ENCODE measurements at regions not wholly inside any gene's neighbourhood (a gene's known extent, or its start where the extent isn't known, plus 50 kb on each side); places are given as distances from the start of the nearest gene placed in this dataset.
"Not testable (repeated sequence)": the region's sequence is repeated elsewhere in the genome, so short reads cannot be mapped to it uniquely, and the experiment has no call there.

- no peak for DNase-seq
Observed at GRCh38 chr2:138274421-138275291, 226.9 kb upstream of the SPOPL start.

- no peak for DNase-seq
Observed at GRCh38 chr2:138275292-138275690, 226.3 kb upstream of the SPOPL start.

GRCh38 chr2:138275881-138276280 is 225.7 kb upstream of the SPOPL start:
- peak in 1 of 2 experiments; percentile 18 for DNase-seq

DNA sequence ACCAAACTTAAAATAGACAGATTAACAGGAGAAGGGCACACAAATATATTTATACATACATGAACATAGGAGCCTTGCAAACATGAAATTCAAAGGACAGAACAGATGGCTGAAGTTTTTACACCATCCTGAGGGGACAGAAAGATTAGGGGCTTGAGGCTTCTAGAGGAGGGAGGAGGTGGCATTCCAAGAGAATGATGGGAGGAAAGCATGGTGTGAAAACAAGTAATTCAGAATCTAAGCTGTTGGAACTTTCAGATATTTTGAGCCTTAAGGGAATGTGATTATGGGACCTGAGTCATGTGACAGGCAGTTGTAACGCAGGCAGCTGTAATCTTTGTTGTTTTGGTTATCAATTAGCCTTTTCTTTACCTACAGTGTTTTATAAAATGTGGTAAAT is 225.2 kb upstream of the SPOPL start:
- no peak for DNase-seq

- no peak for DNase-seq
Observed at GRCh38 chr2:138277062-138277461, 224.5 kb upstream of the SPOPL start.

GRCh38 chr2:138279871-138280270 is 221.7 kb upstream of the SPOPL start:
- DNase-seq, result no peak

GRCh38 chr2:138280999-138281695 is 220.4 kb upstream of the SPOPL start:
- no peak for DNase-seq

GRCh38 chr2:138282014-138282672 is 219.4 kb upstream of the SPOPL start:
- no peak for DNase-seq

DNA sequence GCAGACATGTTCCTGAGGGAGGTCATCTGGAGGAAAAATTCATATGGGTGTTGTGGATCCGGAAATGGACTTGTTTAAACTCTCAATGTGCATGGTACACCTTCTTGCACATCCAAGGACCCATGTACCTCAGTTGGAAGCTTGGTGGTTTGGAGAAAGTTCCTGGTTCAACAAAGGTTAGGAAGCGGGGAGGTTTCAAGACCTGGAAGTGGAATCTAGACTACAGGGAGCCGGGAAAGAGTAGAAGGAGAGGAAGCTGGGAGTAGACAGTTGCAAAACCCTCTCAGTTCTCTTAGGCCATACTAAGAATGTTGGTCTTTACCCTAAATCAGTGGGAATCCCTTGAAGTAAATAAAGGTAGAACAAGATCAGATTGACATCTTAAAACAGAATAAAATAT is 209.8 kb upstream of the SPOPL start:
- DNase-seq, result no peak

GRCh38 chr2:138293045-138293444 is 208.5 kb upstream of the SPOPL start:
- no peak for DNase-seq

GRCh38 chr2:138293549-138293948 is 208.0 kb upstream of the SPOPL start:
- DNase-seq, result no peak

GRCh38 chr2:138294451-138294850 is 207.1 kb upstream of the SPOPL start:
- no peak for DNase-seq

- no peak for DNase-seq
Observed at GRCh38 chr2:138296365-138296764, 205.2 kb upstream of the SPOPL start.

GRCh38 chr2:138298120-138298814 is 203.3 kb upstream of the SPOPL start:
- no peak for DNase-seq

DNA sequence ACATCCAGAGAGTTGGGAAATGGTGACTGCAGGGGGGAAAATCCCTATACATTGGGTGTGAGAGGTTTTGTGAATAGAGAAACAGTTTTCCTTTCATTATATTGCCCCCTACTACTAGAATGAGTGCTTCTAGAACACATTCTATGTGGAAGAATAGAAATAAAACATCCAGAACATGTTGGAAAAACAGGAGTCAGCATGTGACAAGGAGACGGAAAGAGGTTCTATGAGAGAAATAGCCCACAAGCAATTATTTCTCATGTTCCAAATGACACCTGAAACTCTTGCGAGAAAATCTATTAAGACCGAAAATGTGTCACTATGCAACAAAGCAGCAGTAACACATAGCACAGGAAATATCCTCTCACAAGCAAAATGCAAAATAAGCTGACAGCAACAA is 202.7 kb upstream of the SPOPL start:
- DNase-seq, result no peak

GRCh38 chr2:138306626-138307025 is 194.9 kb upstream of the SPOPL start:
- no peak for DNase-seq

GRCh38 chr2:138307099-138307498 is 194.5 kb upstream of the SPOPL start:
- DNase-seq, result no peak

DNA sequence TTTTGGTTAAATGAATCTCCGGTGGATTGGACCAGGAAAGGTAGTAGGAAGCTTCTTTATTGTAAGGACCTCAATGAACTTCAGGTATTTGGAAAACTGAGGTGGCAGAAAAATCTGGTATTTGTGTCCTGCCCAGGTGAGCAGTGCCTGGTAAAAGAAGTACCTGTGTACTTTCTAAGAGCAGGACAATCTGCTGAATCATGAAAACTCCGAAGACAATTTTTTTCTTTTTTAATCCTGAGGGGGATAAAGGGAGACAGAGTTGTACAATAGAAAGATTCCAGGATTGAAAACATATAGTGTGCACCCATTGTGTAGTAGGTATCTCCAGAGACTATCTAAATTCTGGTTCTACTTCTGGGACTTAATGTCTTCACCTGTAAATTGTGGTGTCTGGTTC is 191.8 kb upstream of the SPOPL start:
- DNase-seq, result no peak

GRCh38 chr2:138312061-138312460 is 189.5 kb upstream of the SPOPL start:
- DNase-seq, result no peak

DNA sequence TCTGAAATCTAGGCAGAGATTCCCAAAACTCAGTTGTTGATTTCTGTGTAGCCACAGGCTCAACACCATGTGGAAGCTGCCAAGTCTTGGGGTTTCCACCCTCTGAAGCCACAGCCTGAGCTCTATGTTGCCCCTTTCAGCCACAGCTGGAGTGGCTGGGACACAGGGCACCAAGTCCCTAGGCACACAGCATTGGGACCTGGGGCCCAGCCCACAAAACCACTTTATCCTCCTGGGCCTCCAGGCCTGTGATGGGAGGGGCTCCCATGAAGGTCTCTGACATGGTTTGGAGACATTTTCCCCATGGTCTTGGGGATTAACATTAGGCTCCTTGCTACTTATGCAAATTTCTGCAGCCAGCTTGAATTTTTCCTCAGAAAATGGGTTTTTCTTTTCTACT is 186.0 kb upstream of the SPOPL start:
- DNase-seq, result not testable (repeated sequence)

DNA sequence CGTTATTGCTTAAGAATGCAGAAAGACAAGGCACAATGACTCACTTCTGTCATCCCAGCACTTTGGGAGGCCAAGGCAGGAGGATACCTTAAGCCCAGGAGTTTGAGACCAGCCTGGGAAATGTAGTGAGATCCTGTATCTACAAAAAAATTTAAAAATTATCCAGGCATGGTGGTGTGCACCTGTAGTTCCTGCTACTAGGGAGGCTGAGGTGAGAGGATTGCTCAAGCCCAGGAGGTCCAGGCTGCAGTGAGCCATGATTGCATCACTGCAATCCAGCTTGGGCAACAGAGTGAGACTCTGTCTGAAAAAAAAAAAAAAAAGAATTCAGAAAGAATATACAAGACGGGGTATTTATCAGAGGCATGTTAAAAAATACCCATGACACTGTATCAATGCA is 182.0 kb upstream of the SPOPL start:
- no peak for DNase-seq

- peak; percentile 61 to 94 for DNase-seq
Observed at GRCh38 chr2:138321458-138321857, 180.1 kb upstream of the SPOPL start.

DNA sequence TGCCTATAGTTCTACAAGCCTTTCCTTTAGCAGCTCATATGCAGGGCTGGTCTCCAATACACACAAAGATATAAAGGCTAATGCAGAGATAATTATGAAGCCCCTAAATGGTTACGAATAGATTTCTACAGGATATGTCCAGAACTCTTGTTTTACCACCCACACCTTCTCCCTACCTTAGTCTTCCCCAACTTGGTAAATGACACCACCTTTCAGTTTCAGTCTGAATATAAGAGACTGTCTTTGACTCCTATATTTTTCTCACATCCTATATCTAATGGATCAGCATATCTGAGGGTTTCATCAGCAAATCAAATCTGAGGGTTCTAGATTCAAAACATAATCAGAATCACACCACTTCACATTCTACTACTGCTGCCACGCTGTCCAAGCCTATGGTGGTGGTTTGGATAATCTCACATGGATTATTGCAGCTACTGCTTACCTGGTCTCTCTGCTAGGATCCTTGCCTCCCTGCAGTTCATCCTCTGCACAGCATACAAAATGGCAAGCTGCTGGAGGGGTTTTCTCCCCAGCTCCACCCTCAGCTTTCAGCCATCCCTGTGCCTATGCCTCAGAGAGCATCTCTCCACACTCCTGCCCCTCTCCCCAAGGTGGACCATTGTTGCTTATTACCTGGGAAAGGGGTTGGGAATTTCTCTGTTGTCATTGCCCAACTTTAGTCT is 178.0 kb upstream of the SPOPL start:
- no peak for DNase-seq
